CD4-positive, alpha-beta memory T cell (primary cell): ENCODE measurements at regions not wholly inside any gene's neighbourhood (a gene's known extent, or its start where the extent isn't known, plus 50 kb on each side); places are given as distances from the start of the nearest gene placed in this dataset.

Experiments
- CTCF ChIA-PET: fragments of 350-600 bp; sonication (Branson Sonifier 250); formaldehyde crosslinking; loops from one replicate; lab custom pipeline; 2021; ENCODE audit warnings: inconsistent platforms; ENCODE audit not compliant: partially characterized antibody; lab: Charles Lee
- POLR2A ChIA-PET: fragments of 350-600 bp; sonication (Branson Sonifier 250); formaldehyde crosslinking; loops from one replicate; lab custom pipeline; 2021; ENCODE audit not compliant: partially characterized antibody; lab: Charles Lee
- DNase-seq, 5 donors: peaks; one replicate each; pipeline versions ENCODE4 v3.0.0 to v3.0.0-alpha.2; 2020 to 2022; ENCODE audit warnings: mixed read lengths in 1 of 5
- H3K27ac ChIP-seq: one replicate; pipeline ENCODE4 v1.7.0; 2013; ENCODE audit warnings: low read depth, low read length
- H3K27me3 ChIP-seq: 2 replicates; pipeline ENCODE4 v1.7.0; 2013; ENCODE audit warnings: mild to moderate bottlenecking, low read length, moderate library complexity; ENCODE audit not compliant: insufficient read depth
- H3K36me3 ChIP-seq: 2 replicates; pipeline ENCODE4 v1.7.0; 2013; ENCODE audit warnings: mild to moderate bottlenecking, low read length, moderate library complexity; ENCODE audit not compliant: insufficient read depth
- H3K4me1 ChIP-seq: 2 replicates; pipeline ENCODE4 v1.7.0; 2013; ENCODE audit warnings: mild to moderate bottlenecking, low read length, moderate library complexity; ENCODE audit not compliant: insufficient read depth
- H3K4me3 ChIP-seq, 2 donors: one replicate each; pipeline ENCODE4 v1.7.0; 2013; ENCODE audit warnings: low read length in 2 of 2, mild to moderate bottlenecking in 1 of 2
- H3K9me3 ChIP-seq, 2 donors: one replicate each; pipeline ENCODE4 v1.7.0; 2013; ENCODE audit warnings: low read length in 2 of 2, control low read depth in 1 of 2; ENCODE audit not compliant: control insufficient read depth in 1 of 2
- H3K27ac Mint-ChIP-seq, 7 donors: one replicate each; pipeline ENCODE4 v1.8.0; 2020 to 2021; ENCODE audit warnings: mixed read lengths in 7 of 7, mild to moderate bottlenecking in 6 of 7, inconsistent platforms in 3 of 7, moderate library complexity in 3 of 7
- H3K27me3 Mint-ChIP-seq, 2 donors: one replicate each; pipeline ENCODE4 v1.8.0; 2020 to 2021; ENCODE audit warnings: mixed read lengths in 2 of 2
- H3K36me3 Mint-ChIP-seq, 2 donors: one replicate each; pipeline ENCODE4 v1.8.0; 2020 to 2021; ENCODE audit warnings: mixed read lengths in 2 of 2, inconsistent platforms in 1 of 2, mild to moderate bottlenecking in 1 of 2
- H3K4me1 Mint-ChIP-seq, 4 donors: one replicate each; pipeline ENCODE4 v1.8.0; 2020 to 2021; ENCODE audit warnings: mixed read lengths in 4 of 4, mild to moderate bottlenecking in 1 of 4
- H3K4me3 Mint-ChIP-seq, 8 donors: one replicate each; pipeline ENCODE4 v1.8.0; 2020 to 2021; ENCODE audit warnings: mixed read lengths in 8 of 8, mild to moderate bottlenecking in 7 of 8, moderate library complexity in 6 of 8, inconsistent platforms in 3 of 8
- H3K9me3 Mint-ChIP-seq, 8 donors: one replicate each; pipeline ENCODE4 v1.8.0; 2020 to 2021; ENCODE audit warnings: mixed read lengths in 8 of 8, mild to moderate bottlenecking in 5 of 8, inconsistent platforms in 3 of 8, moderate library complexity in 1 of 8
- intact Hi-C: fragments of 100-400 bp; cut with micrococcal nuclease; formaldehyde crosslinking; loops from one replicate; pipeline ENCODE4 v1.15.1; 2023

DNA sequence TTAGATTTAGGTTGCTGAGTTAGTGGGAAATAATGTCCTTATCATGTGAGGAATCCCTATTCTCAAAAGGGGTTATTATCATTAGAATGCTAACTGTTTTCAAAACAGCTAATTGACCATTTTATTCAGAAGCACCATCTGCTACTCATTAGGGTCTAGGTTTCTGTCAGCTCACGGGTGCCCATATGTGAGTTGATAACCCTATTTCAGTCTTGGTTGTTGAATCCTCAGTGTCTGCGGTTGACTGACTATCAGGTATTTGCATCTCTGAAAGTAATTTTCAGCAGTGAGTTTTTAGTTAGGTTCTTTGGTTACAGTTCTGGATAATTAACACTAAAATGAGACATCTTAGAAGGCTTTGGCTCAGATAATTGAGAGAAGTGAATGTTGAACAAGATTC lies 1404.0 kb downstream of the AACS start:
- intact Hi-C loops = no loop called here
- H3K4me1 Mint-ChIP-seq = no peaks in the 10 kb centered on the region
- Histone ChIP-seq H3K4me1 (no peaks in the 10 kb centered on the region), H3K36me3 (no peaks in the 10 kb centered on the region), H3K27me3 (no peaks in the 10 kb centered on the region), H3K27ac (no peak overlapping the region), H3K9me3 (no peaks in the 10 kb centered on the region), H3K4me3 (no peak overlapping the region)
- ChIA-PET POLR2A (no interaction called here), CTCF (no interaction called here)
- H3K4me3 Mint-ChIP-seq = no peak overlapping the region
- no peaks in the 10 kb centered on the region for H3K36me3 Mint-ChIP-seq
- no peak overlapping the region for H3K27ac Mint-ChIP-seq
- no peak for DNase-seq
- peaks cover 1 to 12% (median 4%) of the 10 kb centered on the region in 8 donors for H3K9me3 Mint-ChIP-seq
- no peaks in the 10 kb centered on the region for H3K27me3 Mint-ChIP-seq

DNA sequence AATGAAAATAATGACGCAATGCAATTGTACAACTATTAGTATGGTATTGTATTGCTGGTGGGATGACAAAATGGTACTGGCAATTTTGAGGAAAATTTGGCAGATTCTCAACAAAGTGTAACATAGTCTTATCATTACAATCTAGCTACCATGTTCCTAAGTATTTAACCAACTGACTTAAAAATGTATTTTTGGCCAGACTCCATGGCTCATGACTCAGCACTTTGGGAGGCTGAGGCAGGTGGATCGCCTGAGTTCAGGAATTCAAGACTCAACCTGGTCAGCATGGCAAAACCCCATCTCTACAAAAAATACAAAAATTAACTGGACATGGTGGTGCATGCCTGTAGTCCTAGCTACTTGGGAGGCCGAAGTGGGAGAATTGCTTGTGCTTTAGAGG lies 1409.5 kb downstream of the AACS start:
- Histone ChIP-seq H3K27me3 (no peaks in the 10 kb centered on the region), H3K4me1 (no peaks in the 10 kb centered on the region), H3K9me3 (no peaks in the 10 kb centered on the region), H3K27ac (no peak overlapping the region), H3K36me3 (no peaks in the 10 kb centered on the region), H3K4me3 (no peak overlapping the region)
- no peak for DNase-seq
- Mint-ChIP-seq H3K27me3 (no peaks in the 10 kb centered on the region), H3K4me1 (no peaks in the 10 kb centered on the region), H3K27ac (no peak overlapping the region), H3K4me3 (no peak overlapping the region), H3K36me3 (no peaks in the 10 kb centered on the region), H3K9me3 (peaks cover 3 to 18% (median 12%) of the 10 kb centered on the region in 8 donors)
- CTCF ChIA-PET = no interaction called here
- intact Hi-C loops = no loop called here
- POLR2A ChIA-PET = no interaction called here

DNA sequence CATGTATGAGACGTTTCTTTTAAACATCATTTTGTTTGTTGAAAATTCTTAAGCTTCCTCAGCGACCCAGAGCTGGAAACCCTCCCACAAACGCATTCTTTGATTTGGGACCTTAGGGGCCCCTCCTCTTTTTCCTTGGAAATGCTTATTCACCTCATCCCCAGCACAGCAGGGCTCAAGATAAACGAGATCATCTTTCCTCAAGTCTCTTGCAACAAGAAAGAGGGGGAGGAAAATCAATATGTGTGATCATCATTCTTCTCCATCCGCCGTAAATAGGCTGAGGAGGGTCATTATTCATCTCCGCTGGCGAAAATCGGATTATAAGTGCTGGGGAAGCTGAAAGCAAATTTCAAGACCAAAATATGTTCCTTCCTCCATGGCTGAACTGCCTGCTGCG lies 1415.2 kb downstream of the AACS start:
- CTCF ChIA-PET = no interaction called here
- no peak overlapping the region for H3K4me3 Mint-ChIP-seq

DNA sequence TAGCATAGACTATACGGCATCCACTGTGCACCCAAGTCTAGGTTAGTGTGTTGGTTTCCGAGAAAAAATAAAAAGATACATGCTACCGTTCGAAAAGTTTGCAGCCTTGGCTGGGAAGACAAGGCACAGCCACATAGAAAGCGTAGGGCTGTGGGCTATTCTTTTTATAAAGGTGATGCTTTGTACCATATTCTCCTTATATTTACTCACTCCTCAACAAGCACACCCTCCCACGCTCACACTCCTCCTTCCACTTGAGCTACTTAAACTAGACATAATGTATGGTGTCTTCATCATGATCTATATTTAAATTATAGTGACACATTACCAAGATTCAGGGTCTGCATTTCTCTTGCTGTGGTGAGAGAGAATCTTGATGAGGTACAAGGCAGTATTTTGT lies 1416.5 kb downstream of the AACS start:
- ChIA-PET POLR2A (no interaction called here), CTCF (no interaction called here)
- intact Hi-C loops = no loop called here
- Histone ChIP-seq H3K36me3 (no peaks in the 10 kb centered on the region), H3K27ac (no peak overlapping the region), H3K4me3 (no peak overlapping the region), H3K4me1 (no peaks in the 10 kb centered on the region), H3K27me3 (no peaks in the 10 kb centered on the region), H3K9me3 (no peaks in the 10 kb centered on the region)
- Mint-ChIP-seq H3K4me3 (no peak overlapping the region), H3K4me1 (peaks cover 0 to 4% (median 0%) of the 10 kb centered on the region in 4 donors), H3K36me3 (no peaks in the 10 kb centered on the region), H3K27me3 (no peaks in the 10 kb centered on the region), H3K9me3 (peaks cover 0 to 12% (median 3%) of the 10 kb centered on the region in 8 donors), H3K27ac (no peak overlapping the region)
- no peak for DNase-seq

More for the DNA sequence above, 1415.2 kb downstream of the AACS start:
- no peaks in the 10 kb centered on the region for H3K36me3 Mint-ChIP-seq
- Histone ChIP-seq H3K4me3 (no peak overlapping the region), H3K36me3 (no peaks in the 10 kb centered on the region), H3K27ac (no peak overlapping the region), H3K27me3 (no peaks in the 10 kb centered on the region), H3K4me1 (no peaks in the 10 kb centered on the region), H3K9me3 (no peaks in the 10 kb centered on the region)
- H3K9me3 Mint-ChIP-seq = peaks cover 0 to 13% (median 5%) of the 10 kb centered on the region in 8 donors
- DNase-seq = no peak
- H3K4me1 Mint-ChIP-seq = peaks cover 0 to 4% (median 0%) of the 10 kb centered on the region in 4 donors
- H3K27ac Mint-ChIP-seq = no peak overlapping the region
- POLR2A ChIA-PET = no interaction called here
- intact Hi-C loops = no loop called here
- H3K27me3 Mint-ChIP-seq = no peaks in the 10 kb centered on the region

DNA sequence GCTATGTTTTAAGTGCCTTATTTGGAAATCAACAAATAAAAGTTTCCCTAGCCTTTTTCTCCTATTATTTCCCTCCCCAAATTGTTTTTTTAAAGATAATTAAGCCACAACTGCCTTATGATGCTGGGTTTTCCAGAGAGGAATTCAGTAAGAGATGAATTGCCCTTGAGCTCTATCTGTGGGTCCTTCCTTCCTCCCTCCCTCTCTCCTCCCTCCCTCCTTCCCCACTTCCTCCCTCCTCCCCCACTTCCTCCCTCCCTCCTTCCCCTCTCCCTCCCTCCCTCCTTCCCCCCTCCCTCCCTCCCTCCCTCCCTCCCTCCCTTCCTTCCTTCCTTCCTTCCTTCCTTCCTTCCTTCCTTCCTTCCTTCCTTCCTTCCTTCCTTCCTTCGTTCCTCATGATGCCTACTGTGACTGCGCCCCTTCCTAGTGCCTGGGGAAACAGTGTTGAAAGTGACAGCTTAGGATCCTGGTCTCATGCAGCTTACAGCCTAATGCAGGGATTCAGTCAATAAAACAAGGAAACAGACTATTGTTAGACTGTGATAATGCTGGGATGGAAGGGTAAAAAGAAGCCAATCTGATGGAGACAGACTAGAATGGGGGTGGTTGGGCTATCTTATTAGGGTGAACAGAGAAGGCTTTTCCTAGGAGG lies 1417.1 kb downstream of the AACS start:
- ChIA-PET CTCF (no interaction called here), POLR2A (no interaction called here)
- Mint-ChIP-seq H3K27ac (no peak overlapping the region), H3K4me1 (peaks cover 0 to 4% (median 0%) of the 10 kb centered on the region in 4 donors), H3K4me3 (peak overlapping the region in 1 of 8 donors; percentile 5), H3K36me3 (no peaks in the 10 kb centered on the region), H3K9me3 (peaks cover 0 to 12% (median 2%) of the 10 kb centered on the region in 8 donors), H3K27me3 (no peaks in the 10 kb centered on the region)
- intact Hi-C loops = no loop called here
- Histone ChIP-seq H3K36me3 (no peaks in the 10 kb centered on the region), H3K9me3 (no peaks in the 10 kb centered on the region), H3K27ac (no peak overlapping the region), H3K4me1 (no peaks in the 10 kb centered on the region), H3K27me3 (no peaks in the 10 kb centered on the region), H3K4me3 (no peak overlapping the region)
- no peak for DNase-seq

DNA sequence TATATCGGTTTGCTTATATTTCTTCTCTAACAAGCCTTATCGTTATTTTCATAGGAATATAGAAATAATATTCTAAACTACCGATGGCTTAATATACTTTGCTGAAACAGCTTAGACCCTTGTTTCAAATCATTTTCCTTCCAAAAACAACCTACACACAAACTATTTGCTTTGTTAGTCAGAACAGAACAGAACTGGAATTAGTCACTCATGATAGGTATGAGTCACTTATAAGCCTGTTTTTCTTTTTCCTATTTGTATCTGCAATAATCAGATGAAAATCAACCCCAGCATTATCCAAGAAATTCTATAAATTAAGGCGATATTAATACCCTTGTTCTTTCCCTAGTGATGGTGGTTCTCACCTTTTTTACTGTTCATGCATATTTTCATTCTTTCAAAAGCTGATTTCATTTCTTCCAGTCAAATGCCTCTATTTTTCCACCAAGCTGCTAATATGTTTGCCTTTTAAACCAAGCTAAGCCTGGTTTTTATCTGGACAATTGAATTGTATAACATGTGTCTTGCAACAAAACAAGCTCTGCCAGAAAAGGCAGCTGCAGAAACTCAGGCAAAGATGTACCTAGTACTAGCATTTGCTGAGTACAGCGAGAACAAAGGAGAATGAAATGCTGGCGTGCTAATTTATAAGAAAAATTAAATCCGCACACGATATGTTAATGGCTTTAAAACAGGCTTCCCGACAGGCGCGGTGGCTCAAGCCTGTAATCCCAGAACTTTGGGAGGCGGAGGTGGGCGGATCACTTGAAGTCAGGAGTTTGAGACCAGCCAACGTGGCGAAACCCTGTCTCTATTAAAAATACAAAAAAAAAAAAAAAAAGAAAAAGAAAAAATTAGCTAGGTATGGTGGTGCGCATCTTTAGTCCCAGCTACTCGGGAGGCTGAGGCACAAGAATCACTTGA lies 1418.2 kb downstream of the AACS start:
- Mint-ChIP-seq H3K27ac (peak overlapping the region in 1 of 7 donors; percentile 8), H3K27me3 (no peaks in the 10 kb centered on the region), H3K9me3 (peaks cover 0 to 12% (median 2%) of the 10 kb centered on the region in 8 donors), H3K4me3 (no peak overlapping the region), H3K4me1 (peaks cover 0 to 4% (median 0%) of the 10 kb centered on the region in 4 donors), H3K36me3 (no peaks in the 10 kb centered on the region)
- no peak overlapping the region for H3K4me3 ChIP-seq
- H3K27ac ChIP-seq = no peak overlapping the region
- no peaks in the 10 kb centered on the region for H3K27me3 ChIP-seq
- DNase-seq = no peak
- intact Hi-C loops = no loop called here
- ChIA-PET POLR2A (no interaction called here), CTCF (no interaction called here)
- no peaks in the 10 kb centered on the region for H3K36me3 ChIP-seq
- no peaks in the 10 kb centered on the region for H3K4me1 ChIP-seq
- H3K9me3 ChIP-seq = no peaks in the 10 kb centered on the region

DNA sequence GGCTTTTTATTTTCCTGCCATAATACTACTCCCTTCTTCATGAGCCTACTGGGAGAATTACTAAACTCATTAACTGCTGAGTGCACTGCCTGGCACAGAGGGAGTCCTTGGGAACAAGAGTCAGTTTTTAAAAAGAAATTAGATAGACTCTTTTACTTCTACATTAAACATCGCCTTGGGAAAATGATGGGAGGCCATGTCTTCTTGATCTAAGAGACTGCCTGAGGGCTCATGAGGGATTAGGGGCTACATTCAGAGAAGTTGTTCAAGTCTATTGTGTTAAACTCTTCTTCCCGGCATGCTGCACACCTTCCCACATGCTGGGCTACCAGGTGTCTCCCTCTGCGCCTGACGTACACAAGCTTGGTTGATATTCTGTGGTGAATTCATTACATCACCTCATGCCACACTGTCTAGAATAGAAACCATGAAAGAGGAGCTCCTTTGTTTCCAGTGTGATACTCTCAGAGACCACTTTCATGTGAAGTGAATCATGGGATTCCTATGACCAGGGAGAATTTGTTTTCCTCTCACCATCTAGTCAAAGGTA lies 1422.3 kb downstream of the AACS start:
- Mint-ChIP-seq H3K27ac (no peak overlapping the region), H3K9me3 (peaks cover 0 to 19% (median 15%) of the 10 kb centered on the region in 8 donors), H3K4me3 (no peak overlapping the region), H3K36me3 (no peaks in the 10 kb centered on the region), H3K4me1 (peaks cover 0 to 3% (median 0%) of the 10 kb centered on the region in 4 donors), H3K27me3 (peaks cover 0 to 2% of the 10 kb centered on the region in 2 donors)
- no peak for DNase-seq
- no peak overlapping the region for H3K27ac ChIP-seq
- no peaks in the 10 kb centered on the region for H3K36me3 ChIP-seq
- H3K27me3 ChIP-seq = no peaks in the 10 kb centered on the region
- no peaks in the 10 kb centered on the region for H3K4me1 ChIP-seq
- H3K4me3 ChIP-seq = no peak overlapping the region
- ChIA-PET CTCF (no interaction called here), POLR2A (no interaction called here)
- no peaks in the 10 kb centered on the region for H3K9me3 ChIP-seq
- intact Hi-C loops = no loop called here
